ENCODE measurements at regions not wholly inside any gene's neighbourhood (a gene's known extent, or its start where the extent isn't known, plus 50 kb on each side); places are given as distances from the start of the nearest gene placed in this dataset.

GRCh38 chr12:75705749-75706711 is 194.6 kb upstream of the KRR1 start:
- TF ChIP-seq CTCF (conservative IDR thresholded peaks at IDR 0.05; ENCODE audit: low read depth, low read length), result no peak
- no peak for TF ChIP-seq EZH2 (IDR thresholded peaks at IDR 0.05; ENCODE audit: low read length, unreplicated experiment)
- no peak for TF ChIP-seq EZH2phosphoT487 (IDR thresholded peaks at IDR 0.05; ENCODE audit: borderline replicate concordance, low read length)

Measured in PC-3 (cell line).